Smooth muscle cell (in vitro differentiated cells): ENCODE measurements at regions not wholly inside any gene's neighbourhood (a gene's known extent, or its start where the extent isn't known, plus 50 kb on each side); places are given as distances from the start of the nearest gene placed in this dataset.

ENCODE experiments used
- DNase-seq: peaks from one replicate; lab custom pipeline; 2025; ENCODE audit not compliant: unreplicated experiment; lab: John Stamatoyannopoulos, UW
- H2AFZ ChIP-seq: fragments of 200-600 bp; sonication (generic); 2 replicates; pipeline ENCODE4 v1.6.0; 2016; ENCODE audit warnings: antibody characterized with exemption, low read depth, mild to moderate bottlenecking
- H3F3A ChIP-seq: fragments of 200-600 bp; sonication (generic); 2 replicates; pipeline ENCODE4 v1.6.0; 2017; ENCODE audit warnings: antibody characterized with exemption, low read depth
- H3K27ac ChIP-seq: fragments of 200-600 bp; sonication (generic); 2 replicates; pipeline ENCODE4 v1.5.1; 2016; ENCODE audit warnings: low read depth, mild to moderate bottlenecking
- H3K27me3 ChIP-seq: fragments of 200-600 bp; sonication (generic); 2 replicates; pipeline ENCODE4 v1.6.1; 2016; ENCODE audit warnings: low read depth, mild to moderate bottlenecking
- H3K36me3 ChIP-seq: fragments of 200-600 bp; sonication (generic); 2 replicates; pipeline ENCODE4 v1.5.1; 2016; ENCODE audit warnings: low read depth
- H3K4me1 ChIP-seq: fragments of 200-600 bp; sonication (generic); 2 replicates; pipeline ENCODE4 v1.5.1; 2016; ENCODE audit warnings: low read depth
- H3K4me2 ChIP-seq: fragments of 200-600 bp; sonication (generic); 2 replicates; pipeline ENCODE4 v1.6.0; 2016; ENCODE audit warnings: mild to moderate bottlenecking
- H3K4me3 ChIP-seq: fragments of 200-600 bp; sonication (generic); 2 replicates; pipeline ENCODE4 v1.5.1; 2016; ENCODE audit warnings: mild to moderate bottlenecking
- H3K79me2 ChIP-seq: fragments of 200-600 bp; sonication (generic); 2 replicates; pipeline ENCODE4 v1.6.0; 2016; ENCODE audit warnings: low read depth, mild to moderate bottlenecking
- H3K9ac ChIP-seq: fragments of 200-600 bp; sonication (generic); 2 replicates; pipeline ENCODE4 v1.6.0; 2016; ENCODE audit warnings: low read depth
- H3K9me3 ChIP-seq: fragments of 200-600 bp; sonication (generic); replicated peaks from 2 replicates; pipeline ENCODE4 v1.5.1; 2016; ENCODE audit warnings: low read depth
- H4K20me1 ChIP-seq: fragments of 200-600 bp; sonication (generic); 2 replicates; pipeline ENCODE4 v1.6.0; 2016; ENCODE audit warnings: low read depth
- CTCF ChIP-seq: fragments of 200-600 bp; sonication (generic); IDR thresholded peaks from 2 replicates; pipeline ENCODE4 v1.5.1; 2017; ENCODE audit warnings: borderline replicate concordance, mild to moderate bottlenecking, antibody characterized with exemption; ENCODE audit not compliant: insufficient read depth, poor library complexity, severe bottlenecking
- WGBS: methylation state at CpG from one replicate; pipeline ENCODE4 v1.1.7; 2016; ENCODE audit warnings: low lambda C conversion rate; 5-methylcytosine and 5-hydroxymethylcytosine counted together

- no peak overlapping the region for H3K27ac ChIP-seq
- H3K9ac ChIP-seq: no peak overlapping the region
- H3K9me3 ChIP-seq: no peaks in the 10 kb centered on the region
- no peak overlapping the region for H3K4me2 ChIP-seq
- H3K36me3 ChIP-seq: no peaks in the 10 kb centered on the region
- no peaks in the 10 kb centered on the region for H4K20me1 ChIP-seq
- no peaks in the 10 kb centered on the region for H3F3A ChIP-seq
- peaks cover 6% of the 10 kb centered on the region for H3K27me3 ChIP-seq
- no peak overlapping the region for H2AFZ ChIP-seq
- no peak for TF ChIP-seq CTCF
- 95% methylated on average over 5 of the region's 5 CpGs for WGBS
- H3K4me1 ChIP-seq: no peaks in the 10 kb centered on the region
- no peak for DNase-seq
- H3K79me2 ChIP-seq: no peaks in the 10 kb centered on the region
- no peak overlapping the region for H3K4me3 ChIP-seq
Measured at GRCh38 chr5:133883916-133884315, 84.5 kb downstream of the C5orf15 start.

GRCh38 chr5:133882846-133883245, 85.6 kb downstream of the C5orf15 start:
- WGBS: 55% methylated on average over 10 of the region's 10 CpGs
- no peak overlapping the region for H3K27ac ChIP-seq
- DNase-seq: no peak
- no peaks in the 10 kb centered on the region for H3K79me2 ChIP-seq
- no peak overlapping the region for H3K4me2 ChIP-seq
- H3K4me3 ChIP-seq: no peak overlapping the region
- H3K27me3 ChIP-seq: peaks cover 6% of the 10 kb centered on the region
- H3F3A ChIP-seq: no peaks in the 10 kb centered on the region
- no peak overlapping the region for H2AFZ ChIP-seq
- H3K9ac ChIP-seq: no peak overlapping the region
- H4K20me1 ChIP-seq: no peaks in the 10 kb centered on the region
- H3K9me3 ChIP-seq: no peaks in the 10 kb centered on the region
- H3K4me1 ChIP-seq: no peaks in the 10 kb centered on the region
- no peaks in the 10 kb centered on the region for H3K36me3 ChIP-seq
- no peak for TF ChIP-seq CTCF

GRCh38 chr5:133882389-133882695, 86.1 kb downstream of the C5orf15 start:
- TF ChIP-seq CTCF: no peak
- Histone ChIP-seq H3K27me3 (peaks cover 6% of the 10 kb centered on the region), H4K20me1 (no peaks in the 10 kb centered on the region), H3K4me2 (no peak overlapping the region), H3K79me2 (no peaks in the 10 kb centered on the region), H3K9me3 (no peaks in the 10 kb centered on the region), H3K4me3 (no peak overlapping the region), H3F3A (no peaks in the 10 kb centered on the region), H3K27ac (no peak overlapping the region), H2AFZ (no peak overlapping the region), H3K36me3 (no peaks in the 10 kb centered on the region), H3K4me1 (no peaks in the 10 kb centered on the region), H3K9ac (no peak overlapping the region)
- 98% methylated on average over 6 of the region's 6 CpGs for WGBS
- DNase-seq: no peak

- H3K9me3 ChIP-seq: no peaks in the 10 kb centered on the region
- H3K36me3 ChIP-seq: no peaks in the 10 kb centered on the region
- no peaks in the 10 kb centered on the region for H4K20me1 ChIP-seq
- H3K27ac ChIP-seq: no peak overlapping the region
- peaks cover 6% of the 10 kb centered on the region for H3K27me3 ChIP-seq
- H3K4me3 ChIP-seq: no peak overlapping the region
- WGBS: 85% methylated on average over 15 of the region's 15 CpGs
- no peak for TF ChIP-seq CTCF
- H3K9ac ChIP-seq: no peak overlapping the region
- no peaks in the 10 kb centered on the region for H3K79me2 ChIP-seq
- H3K4me2 ChIP-seq: no peak overlapping the region
- H2AFZ ChIP-seq: no peak overlapping the region
- H3F3A ChIP-seq: no peaks in the 10 kb centered on the region
- DNase-seq: no peak
- H3K4me1 ChIP-seq: no peaks in the 10 kb centered on the region
Measured at GRCh38 chr5:133881576-133882388, 86.6 kb downstream of the C5orf15 start.
